NCI-H446 (cell line): ENCODE measurements at regions not wholly inside any gene's neighbourhood (a gene's known extent, or its start where the extent isn't known, plus 50 kb on each side); places are given as distances from the start of the nearest gene placed in this dataset.
"Not testable (repeated sequence)": the region's sequence is repeated elsewhere in the genome, so short reads cannot be mapped to it uniquely, and the experiment has no call there.

ENCODE experiments used
- DNase-seq, 2 experiments: peaks; one replicate each; lab custom pipeline; 2025; lab: John Stamatoyannopoulos, UW

DNA sequence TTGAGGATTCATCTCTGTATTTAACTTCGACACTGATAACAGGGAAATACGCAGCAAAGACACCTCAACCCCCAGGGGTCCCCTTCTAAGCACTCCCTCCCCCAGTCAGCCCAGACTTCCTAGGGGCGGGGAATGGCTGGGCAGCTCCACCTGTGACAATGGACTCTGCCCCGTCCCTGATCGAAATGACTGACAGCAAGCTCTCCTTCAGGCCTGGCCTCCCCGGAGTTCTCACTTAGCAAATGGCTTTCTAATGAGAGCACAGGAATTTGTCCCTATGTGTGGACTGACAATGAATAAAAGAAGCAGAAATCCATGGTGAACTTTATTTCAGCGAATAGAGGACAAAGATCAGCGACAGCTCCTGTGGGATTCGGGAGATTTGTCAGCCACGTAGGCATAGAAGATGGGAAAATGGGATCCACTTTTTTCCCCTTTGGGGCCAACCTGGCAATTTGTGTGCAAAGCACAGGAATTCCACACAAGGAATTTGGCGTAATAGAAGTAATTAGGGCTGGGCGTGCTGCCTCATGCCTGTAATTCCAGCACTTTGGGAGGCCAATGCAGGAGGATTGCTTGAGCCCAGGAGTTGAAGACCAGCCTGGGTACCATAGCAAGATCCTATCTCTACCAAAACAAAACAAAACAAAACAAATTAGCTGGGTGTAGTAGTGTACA is 63.8 kb downstream of the TNFAIP2 start:
- DNase-seq, result no peak

GRCh38 chr14:103187911-103188310 is 64.7 kb downstream of the TNFAIP2 start:
- no peak for DNase-seq

GRCh38 chr14:103188810-103189480 is 65.7 kb downstream of the TNFAIP2 start:
- no peak for DNase-seq

- DNase-seq, result no peak
Observed at GRCh38 chr14:103189481-103190470, 66.5 kb downstream of the TNFAIP2 start.

DNA sequence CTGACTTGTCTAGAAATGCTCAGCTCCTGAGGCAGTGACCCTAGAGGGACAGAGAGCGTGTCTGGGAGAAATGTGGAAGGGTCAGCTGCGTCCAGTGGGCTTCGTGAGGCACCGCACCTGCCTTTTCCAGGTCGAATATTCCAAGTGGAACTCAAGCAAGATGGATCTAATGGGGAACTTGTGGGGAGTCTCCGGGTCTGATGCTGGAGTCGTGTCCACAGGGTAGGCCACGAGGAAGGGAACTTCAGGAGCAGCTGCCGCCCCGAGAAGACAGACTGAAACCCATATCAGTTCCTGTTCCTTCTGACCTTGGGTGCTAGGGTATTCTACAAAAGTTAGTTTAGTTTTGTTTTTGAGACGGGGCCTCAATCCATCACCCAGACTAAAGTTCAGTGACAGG is 67.5 kb downstream of the TNFAIP2 start:
- DNase-seq, result no peak

GRCh38 chr14:103191844-103192243 is 68.6 kb downstream of the TNFAIP2 start:
- DNase-seq, result no peak

GRCh38 chr14:103192246-103192840 is 69.1 kb downstream of the TNFAIP2 start:
- DNase-seq, result no peak

DNA sequence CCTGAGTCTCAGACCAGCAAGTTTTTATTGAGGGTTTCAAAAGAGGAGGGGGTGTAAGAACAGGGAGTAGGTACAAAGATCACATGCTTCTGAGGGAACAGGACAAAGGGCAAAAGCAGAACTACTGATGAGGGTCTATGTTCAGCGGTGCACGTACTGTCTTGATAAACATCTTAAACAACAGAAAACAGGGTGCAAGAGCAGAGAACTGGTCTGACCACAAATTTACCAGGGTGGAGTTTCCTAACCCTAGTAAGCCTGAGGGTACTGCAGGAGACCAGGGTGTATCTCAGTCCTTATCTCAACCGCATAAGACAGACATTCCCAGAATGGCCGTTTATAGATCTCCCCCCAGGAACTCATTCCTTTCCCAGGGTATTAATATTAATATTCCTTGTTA is 69.6 kb downstream of the TNFAIP2 start:
- DNase-seq, result not testable (repeated sequence)

DNA sequence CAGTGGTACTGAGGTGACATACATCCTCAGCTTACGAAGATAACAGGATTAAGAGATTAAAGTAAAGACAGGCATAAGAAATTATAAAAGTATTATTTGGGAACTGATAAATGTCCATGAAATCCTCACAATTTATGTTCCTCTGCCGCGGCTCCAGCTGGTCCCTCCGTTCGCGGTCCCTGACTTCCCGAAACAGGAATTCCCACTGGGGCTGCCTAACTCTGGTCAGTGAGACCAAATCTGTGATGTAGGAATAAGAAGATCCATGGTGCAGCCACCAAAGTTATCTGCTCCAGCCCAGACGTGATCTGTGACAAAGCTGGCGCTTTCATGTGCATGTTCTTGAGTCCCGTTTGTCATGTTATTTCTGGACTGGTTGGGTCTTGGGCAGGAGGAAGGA is 70.2 kb downstream of the TNFAIP2 start:
- DNase-seq, result not testable (repeated sequence)

DNA sequence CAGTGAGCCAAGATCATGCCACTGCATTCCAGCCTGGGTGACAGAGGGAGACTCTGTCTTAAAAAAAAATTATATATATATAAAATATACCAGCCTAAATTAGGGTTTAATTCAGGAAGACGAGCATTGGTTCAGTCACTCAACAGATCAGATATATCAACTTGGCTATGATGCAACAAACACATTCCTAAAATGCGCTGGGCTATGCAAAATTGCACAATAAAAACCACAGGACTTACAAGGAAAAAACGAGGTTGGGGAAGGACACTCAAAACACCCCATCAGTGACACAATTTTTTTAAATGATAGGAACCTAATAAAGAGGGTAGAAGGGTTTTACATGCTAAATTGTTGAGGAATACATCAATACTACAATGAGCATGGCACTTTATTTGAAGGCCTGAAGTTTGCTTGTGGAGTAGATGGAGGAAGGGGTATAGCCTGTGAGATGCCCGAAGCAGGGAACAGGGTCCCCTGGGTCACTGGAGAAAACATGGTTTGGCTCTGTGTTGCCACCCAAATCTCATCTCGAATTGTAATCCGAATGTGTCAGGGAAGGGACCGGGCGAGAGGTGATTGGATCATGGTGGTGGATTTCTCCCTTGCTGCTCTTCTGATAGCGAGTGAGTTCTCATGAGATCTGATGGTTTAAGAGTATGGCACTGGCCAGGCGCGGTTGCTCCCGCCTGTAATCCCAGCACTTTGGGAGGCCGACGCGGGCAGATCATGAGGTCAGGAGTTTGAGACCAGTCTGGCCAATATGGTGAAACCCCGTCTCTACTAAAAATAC is 71.2 kb downstream of the TNFAIP2 start:
- DNase-seq, result no peak

DNA sequence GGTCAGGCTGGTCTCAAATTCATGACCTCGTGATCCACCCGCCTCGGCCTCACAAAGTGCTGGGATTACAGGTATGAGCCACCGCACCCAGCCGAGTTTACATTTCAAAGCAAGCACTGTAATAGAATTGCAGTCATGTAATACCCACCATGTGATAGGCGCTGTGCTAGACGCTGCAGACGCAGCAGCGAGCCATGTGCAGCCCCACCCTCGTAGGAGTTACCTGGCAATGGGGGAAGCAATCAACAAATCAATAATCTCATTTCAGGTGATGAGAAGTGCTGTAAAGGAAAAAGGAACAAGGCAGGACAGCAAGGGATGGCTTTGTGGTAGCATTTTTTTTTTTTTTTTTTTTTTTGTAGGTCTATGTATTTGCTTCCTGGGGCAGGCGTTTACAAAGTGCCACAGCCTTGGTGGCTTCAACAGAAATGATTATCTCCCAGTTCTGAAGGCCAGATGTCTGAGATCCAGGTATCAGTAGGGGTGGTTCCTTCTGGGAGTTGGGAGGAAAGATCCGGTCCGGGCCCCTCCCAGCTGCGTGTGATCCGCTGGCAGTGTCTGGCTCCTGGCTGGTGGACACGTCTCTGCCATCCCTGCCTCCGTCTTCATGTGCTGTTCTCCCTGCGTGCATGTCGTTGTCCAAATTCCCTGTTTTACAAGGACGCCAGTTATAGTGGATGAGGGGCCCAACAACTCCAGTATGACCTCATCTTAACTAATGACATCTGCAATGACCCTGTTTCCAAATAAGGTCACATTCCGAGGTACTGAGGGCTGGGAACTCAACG is 72.8 kb downstream of the TNFAIP2 start:
- no peak for DNase-seq

DNA sequence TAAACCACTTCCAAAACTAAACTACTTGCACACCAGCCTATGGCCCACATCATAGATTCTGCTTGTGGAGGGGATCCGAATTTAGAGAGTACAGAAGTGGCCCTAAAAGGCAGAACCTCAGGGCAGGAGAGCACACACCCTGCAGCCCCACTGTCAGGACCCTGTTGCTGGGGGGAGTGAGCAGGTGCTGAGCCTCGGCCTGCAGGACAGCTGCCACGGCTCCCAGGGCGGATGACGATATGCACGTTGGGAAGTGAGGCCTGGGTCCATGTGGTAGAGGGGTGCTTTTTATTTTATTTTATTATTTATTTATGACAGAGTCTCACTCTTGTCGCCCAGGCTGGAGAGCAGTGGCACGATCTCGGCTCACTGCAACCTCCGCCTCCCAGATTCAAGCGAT is 73.5 kb downstream of the TNFAIP2 start:
- DNase-seq, result no peak

GRCh38 chr14:103198131-103199105 is 75.2 kb downstream of the TNFAIP2 start:
- DNase-seq, result no peak

- DNase-seq, result no peak
Observed at GRCh38 chr14:103199124-103199523, 75.9 kb downstream of the TNFAIP2 start.

GRCh38 chr14:103201801-103202200 is 78.5 kb downstream of the TNFAIP2 start:
- DNase-seq, result no peak

- no peak for DNase-seq
Observed at GRCh38 chr14:103204852-103205540, 81.7 kb downstream of the TNFAIP2 start.

DNA sequence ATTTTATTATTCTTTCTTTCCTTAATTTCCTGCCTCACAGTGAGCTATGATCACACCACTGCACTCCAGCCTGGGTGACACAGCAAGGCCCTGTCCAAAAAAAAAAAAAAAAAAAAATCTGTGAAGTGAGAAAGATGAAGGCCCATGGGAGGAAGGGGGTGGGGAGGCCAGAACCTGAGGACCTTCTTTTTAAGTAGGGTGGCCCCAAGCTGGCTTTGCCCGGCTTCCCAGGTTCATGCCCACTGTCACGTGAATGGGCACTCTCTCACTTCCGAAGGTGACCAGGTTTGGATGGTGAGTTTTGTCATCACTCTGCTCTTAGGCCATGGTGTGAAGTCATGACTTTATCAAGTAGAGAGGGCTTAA is 82.3 kb downstream of the TNFAIP2 start:
- DNase-seq, result no peak

- no peak for DNase-seq
Observed at GRCh38 chr14:103206023-103206481, 82.8 kb downstream of the TNFAIP2 start.
